WI38 (cell line): ENCODE measurements at regions not wholly inside any gene's neighbourhood (a gene's known extent, or its start where the extent isn't known, plus 50 kb on each side); places are given as distances from the start of the nearest gene placed in this dataset.

ENCODE experiments used
- H3K4me3 ChIP-seq: 2 replicates; pipeline ENCODE4 v1.5.1; 2011; ENCODE audit warnings: low read depth, mild to moderate bottlenecking, control low read depth, low read length
- CTCF ChIP-seq: IDR thresholded peaks from 2 replicates; pipeline ENCODE4 v1.5.1; 2012; ENCODE audit warnings: low read depth, mild to moderate bottlenecking, control low read depth, low read length

- no peak for TF ChIP-seq CTCF
- no peak overlapping the region for H3K4me3 ChIP-seq
Observed at GRCh38 chr14:37796703-37797416, 201.4 kb downstream of the TTC6 start.

GRCh38 chr14:37797675-37798074 is 202.2 kb downstream of the TTC6 start:
- TF ChIP-seq CTCF, result no peak

GRCh38 chr14:37807722-37808121 is 212.3 kb downstream of the TTC6 start:
- H3K4me3 ChIP-seq, result no peak overlapping the region
- TF ChIP-seq CTCF, result no peak

More at GRCh38 chr14:37797675-37798074, 202.2 kb downstream of the TTC6 start:
- H3K4me3 ChIP-seq, result no peak overlapping the region

GRCh38 chr14:37810094-37810801 is 214.8 kb downstream of the TTC6 start:
- TF ChIP-seq CTCF, result no peak
- no peak overlapping the region for H3K4me3 ChIP-seq

GRCh38 chr14:37813732-37814131 is 218.3 kb downstream of the TTC6 start:
- no peak for TF ChIP-seq CTCF
- H3K4me3 ChIP-seq, result no peak overlapping the region

GRCh38 chr14:37816135-37816534 is 220.7 kb downstream of the TTC6 start:
- no peak for TF ChIP-seq CTCF
- no peak overlapping the region for H3K4me3 ChIP-seq

- no peak overlapping the region for H3K4me3 ChIP-seq
- no peak for TF ChIP-seq CTCF
Observed at GRCh38 chr14:37816743-37817295, 221.4 kb downstream of the TTC6 start.
